Esophagus squamous epithelium (tissue), 5 donors: ENCODE measurements at regions not wholly inside any gene's neighbourhood (a gene's known extent, or its start where the extent isn't known, plus 50 kb on each side); places are given as distances from the start of the nearest gene placed in this dataset.

ENCODE experiments used
- DNase-seq: peaks from one replicate; lab custom pipeline; 2025; lab: John Stamatoyannopoulos, UW
- H3K27ac ChIP-seq, 4 donors: fragments of 200-600 bp; sonication (generic); one replicate each; pipeline ENCODE4 v1.5.1; 2016 to 2019; ENCODE audit warnings: mild to moderate bottlenecking in 1 of 4
- H3K27me3 ChIP-seq, 4 donors: fragments of 200-600 bp; sonication (generic); 1 replicate in 3 of 4; 2 replicates in 1 of 4; pipeline versions ENCODE4 v1.5.1 to v1.6.0; 2017 to 2021; ENCODE audit warnings: antibody characterized with exemption in 1 of 4
- H3K36me3 ChIP-seq, 3 donors: fragments of 200-600 bp; sonication (generic); one replicate each; pipeline ENCODE4 v1.5.1; 2016 to 2019
- H3K4me1 ChIP-seq, 3 donors: fragments of 200-600 bp; sonication (generic); one replicate each; pipeline ENCODE4 v1.5.1; 2017 to 2019
- H3K4me3 ChIP-seq, 4 donors: fragments of 200-600 bp; sonication (generic); 1 replicate in 3 of 4; 2 replicates in 1 of 4; pipeline ENCODE4 v1.5.1; 2016 to 2019; ENCODE audit warnings: mild to moderate bottlenecking in 2 of 4, moderate library complexity in 1 of 4
- H3K9me3 ChIP-seq, 3 donors: fragments of 200-600 bp; sonication (generic); one replicate each; pipeline ENCODE4 v1.5.1; 2016 to 2019
- CTCF ChIP-seq, 6 experiments: fragments of 450-650 bp in 4 of 6; fragments of 200-600 bp in 2 of 6; sonication (generic) in 2 of 6; IDR thresholded peaks; one replicate each; pipeline ENCODE4 v1.5.1; 2016 to 2019; ENCODE audit warnings: antibody characterized with exemption in 6 of 6, mild to moderate bottlenecking in 4 of 6, moderate library complexity in 4 of 6
- POLR2A ChIP-seq, 4 donors: fragments of 450-650 bp; IDR thresholded peaks; one replicate each; pipeline ENCODE4 v1.6.1; 2017; ENCODE audit warnings: antibody characterized with exemption in 4 of 4, mild to moderate bottlenecking in 4 of 4, moderate library complexity in 3 of 4
- WGBS, 2 donors: methylation state at CpG; one replicate each; pipeline ENCODE4 v1.1.5; 2018; 5-methylcytosine and 5-hydroxymethylcytosine counted together
- intact Hi-C: fragments of 100-400 bp; cut with DNase I; formaldehyde crosslinking; loops from one replicate; pipeline ENCODE4 v1.15.0; 2022
- donor health status: DM: yes; HTN: yes; CAD: no.

GRCh38 chr1:4066860-4067599 lies 167.0 kb upstream of the C1orf174 start:
- peaks cover 0 to 15% (median 0%) of the 10 kb centered on the region in 4 donors for H3K27me3 ChIP-seq
- H3K9me3 ChIP-seq: peaks cover 0 to 8% (median 0%) of the 10 kb centered on the region in 3 donors
- H3K4me1 ChIP-seq: no peaks in the 10 kb centered on the region
- intact Hi-C loops: no loop called here
- H3K27ac ChIP-seq: no peak overlapping the region
- DNase-seq: no peak
- 87 to 89% methylated on average over 1 to 3 of the region's 3 CpGs for WGBS, 2 donors
- no peaks in the 10 kb centered on the region for H3K36me3 ChIP-seq
- no peak for TF ChIP-seq CTCF (IDR thresholded peaks at IDR 0.05)
- no peak overlapping the region for H3K4me3 ChIP-seq

- TF ChIP-seq POLR2A (IDR thresholded peaks at IDR 0.05) (no peak), CTCF (IDR thresholded peaks at IDR 0.05) (no peak)
- intact Hi-C loops: no loop called here
- no peak overlapping the region for H3K27ac ChIP-seq
- peaks cover 0 to 8% (median 0%) of the 10 kb centered on the region in 3 donors for H3K9me3 ChIP-seq
- peaks cover 0 to 25% (median 0%) of the 10 kb centered on the region in 4 donors for H3K27me3 ChIP-seq
- no peaks in the 10 kb centered on the region for H3K4me1 ChIP-seq
- 56 to 58% methylated on average over 4 to 8 of the region's 8 CpGs for WGBS, 2 donors
- no peak overlapping the region for H3K4me3 ChIP-seq
- no peak for DNase-seq
- H3K36me3 ChIP-seq: no peaks in the 10 kb centered on the region
Observed at GRCh38 chr1:4068076-4068475, 168.0 kb upstream of the C1orf174 start.

GRCh38 chr1:4071653-4072052 lies 171.6 kb upstream of the C1orf174 start:
- no peak for DNase-seq
- intact Hi-C loops: no loop called here
- Histone ChIP-seq H3K9me3 (no peaks in the 10 kb centered on the region), H3K27me3 (peaks cover 0 to 49% (median 0%) of the 10 kb centered on the region in 4 donors), H3K4me3 (no peak overlapping the region), H3K4me1 (no peaks in the 10 kb centered on the region), H3K27ac (no peak overlapping the region), H3K36me3 (no peaks in the 10 kb centered on the region)
- WGBS, 2 donors: 55 to 66% methylated on average over 3 of the region's 6 CpGs
- TF ChIP-seq POLR2A (IDR thresholded peaks at IDR 0.05): no peak

GRCh38 chr1:4072481-4073153 lies 172.5 kb upstream of the C1orf174 start:
- TF ChIP-seq POLR2A (IDR thresholded peaks at IDR 0.05) (no peak), CTCF (IDR thresholded peaks at IDR 0.05) (no peak)
- no peak for DNase-seq

GRCh38 chr1:4075436-4076225 lies 175.6 kb upstream of the C1orf174 start:
- Histone ChIP-seq H3K27ac (no peak overlapping the region), H3K4me1 (no peaks in the 10 kb centered on the region), H3K27me3 (peaks cover 0 to 50% (median 0%) of the 10 kb centered on the region in 4 donors), H3K9me3 (no peaks in the 10 kb centered on the region), H3K4me3 (no peak overlapping the region), H3K36me3 (no peaks in the 10 kb centered on the region)
- WGBS, 2 donors: 70 to 72% methylated on average over 2 to 7 of the region's 8 CpGs
- TF ChIP-seq POLR2A (IDR thresholded peaks at IDR 0.05) (no peak), CTCF (IDR thresholded peaks at IDR 0.05) (no peak)
- intact Hi-C loops: no loop called here
- DNase-seq: no peak

More at GRCh38 chr1:4072481-4073153, 172.5 kb upstream of the C1orf174 start:
- WGBS, 2 donors: 51 to 61% methylated on average over 10 to 11 of the region's 14 CpGs
- no peaks in the 10 kb centered on the region for H3K9me3 ChIP-seq
- H3K27me3 ChIP-seq: peaks cover 0 to 52% (median 0%) of the 10 kb centered on the region in 4 donors
- no peak overlapping the region for H3K27ac ChIP-seq
- H3K4me3 ChIP-seq: no peak overlapping the region
- no peaks in the 10 kb centered on the region for H3K4me1 ChIP-seq
- intact Hi-C loops: no loop called here
- no peaks in the 10 kb centered on the region for H3K36me3 ChIP-seq
